ENCODE measurements at regions not wholly inside any gene's neighbourhood (a gene's known extent, or its start where the extent isn't known, plus 50 kb on each side); places are given as distances from the start of the nearest gene placed in this dataset.
"Not testable (repeated sequence)": the region's sequence is repeated elsewhere in the genome, so short reads cannot be mapped to it uniquely, and the experiment has no call there.

GRCh38 chr2:18074476-18074875 is 196.0 kb downstream of the KCNS3 start:
- no peak for DNase-seq

- DNase-seq: no peak
These were observed 195.1 kb downstream of the KCNS3 start for GRCh38 chr2:18073601-18074000.

DNA sequence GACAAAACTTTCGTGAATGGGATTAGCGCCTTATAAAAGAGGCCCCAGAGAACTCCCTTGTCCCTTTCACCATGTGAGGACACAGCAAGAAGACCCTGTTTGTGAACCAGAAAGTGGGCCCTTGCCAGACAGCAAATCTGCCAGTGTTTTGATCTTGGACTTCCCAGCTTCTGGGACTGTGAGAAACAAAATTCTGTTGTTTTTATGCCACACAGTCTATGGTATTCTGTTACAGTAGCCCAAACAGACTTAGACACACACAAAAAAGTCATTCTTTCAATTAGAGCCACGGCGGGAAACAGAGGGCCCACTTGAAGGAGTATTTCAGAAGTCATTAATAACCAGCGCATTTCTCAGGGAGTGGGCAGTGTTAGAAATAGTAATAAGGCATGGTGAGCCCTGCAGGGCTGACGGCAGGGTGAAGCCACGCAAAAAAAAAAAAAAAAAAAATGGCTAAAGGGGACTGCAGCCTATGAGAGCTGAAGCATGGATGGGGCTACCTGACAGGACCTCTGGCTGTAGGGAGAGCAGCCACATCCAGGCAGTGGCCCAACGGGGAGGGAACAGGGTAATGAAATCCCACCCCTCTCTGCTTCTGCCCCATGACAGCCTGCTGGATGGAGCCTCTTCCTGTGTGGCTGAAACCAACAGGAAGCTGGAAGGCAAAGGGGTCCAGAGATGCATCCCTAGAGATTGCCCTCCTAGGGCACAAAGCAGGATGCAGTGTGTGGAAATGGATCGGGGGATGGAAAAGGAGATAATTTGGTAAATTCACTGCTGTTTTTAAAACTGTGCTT is 189.3 kb downstream of the KCNS3 start:
- no peak for DNase-seq

- DNase-seq: no peak
These were observed 188.4 kb downstream of the KCNS3 start for GRCh38 chr2:18066894-18067293.

DNA sequence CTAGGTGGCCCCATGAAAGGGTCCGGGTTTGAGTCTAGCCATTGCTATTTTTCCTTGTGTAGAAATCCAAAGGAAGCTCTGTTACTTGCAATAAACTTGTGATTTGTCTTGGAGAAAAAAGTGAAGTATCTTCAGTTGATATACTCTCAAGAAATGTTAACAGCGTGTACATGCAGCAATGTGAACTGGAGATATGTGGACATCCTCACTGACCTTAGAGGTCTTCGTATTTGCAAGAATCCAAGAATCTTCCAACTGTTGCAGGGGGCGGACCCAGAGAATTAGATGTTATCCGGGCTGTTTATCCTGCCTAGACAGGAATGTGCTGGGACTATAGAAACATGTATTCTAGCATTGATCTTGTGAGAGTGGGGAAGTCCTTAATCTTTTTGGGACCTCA is 187.6 kb downstream of the KCNS3 start:
- no peak for DNase-seq

GRCh38 chr2:18065249-18065648 is 186.8 kb downstream of the KCNS3 start:
- no peak for DNase-seq

DNA sequence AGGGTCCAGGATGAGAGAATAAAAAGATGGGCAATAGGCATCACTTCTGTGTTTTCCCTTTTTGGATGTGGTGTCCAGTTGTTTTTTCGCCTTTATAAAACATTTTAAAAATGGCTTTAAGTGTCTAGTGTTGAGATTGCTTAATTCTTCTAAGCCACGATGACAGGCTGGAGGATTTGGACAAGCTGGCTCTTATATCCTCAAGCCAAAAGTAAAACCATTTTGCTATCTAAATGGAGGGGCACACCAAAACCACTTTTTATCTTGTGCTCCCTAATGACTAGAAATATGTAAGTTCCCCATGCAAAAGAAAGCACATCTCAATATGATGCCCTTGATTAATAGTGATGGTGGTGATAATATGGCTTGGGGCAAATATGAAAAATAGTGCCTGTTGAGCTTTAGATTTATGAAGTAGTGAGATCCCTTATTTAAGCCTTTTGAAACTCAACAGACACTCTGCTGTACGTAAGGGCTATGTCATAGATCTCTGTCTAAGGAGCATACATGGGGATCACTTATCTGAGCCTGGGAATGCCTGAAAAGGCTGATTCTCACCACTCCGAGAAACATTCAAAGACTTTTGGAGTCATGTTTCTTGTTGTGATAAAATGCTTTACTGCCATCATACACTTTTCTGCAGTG is 185.5 kb downstream of the KCNS3 start:
- DNase-seq: no peak

GRCh38 chr2:18062892-18063291 is 184.4 kb downstream of the KCNS3 start:
- no peak for DNase-seq

- DNase-seq: no peak
These were observed 183.2 kb downstream of the KCNS3 start for GRCh38 chr2:18061717-18062116.

DNA sequence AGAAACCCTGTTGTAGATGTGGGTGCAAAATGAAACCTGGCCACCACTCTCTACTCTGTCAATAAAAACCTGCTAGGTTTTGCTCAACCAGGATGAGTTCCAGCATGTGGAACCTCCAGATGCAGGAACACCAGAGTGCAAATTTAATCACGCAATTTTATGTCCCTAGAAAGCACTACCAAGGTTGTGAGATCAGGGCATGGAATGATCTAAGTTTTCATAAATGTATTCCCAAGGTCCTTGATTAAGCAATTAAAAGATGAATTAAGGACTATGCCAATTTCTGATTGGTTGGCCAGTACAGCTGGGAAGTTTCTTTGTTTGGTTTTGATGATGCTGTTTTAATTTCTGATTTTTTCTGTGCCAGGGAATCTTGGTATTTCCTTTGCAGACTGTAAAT is 179.2 kb downstream of the KCNS3 start:
- no peak for DNase-seq

DNA sequence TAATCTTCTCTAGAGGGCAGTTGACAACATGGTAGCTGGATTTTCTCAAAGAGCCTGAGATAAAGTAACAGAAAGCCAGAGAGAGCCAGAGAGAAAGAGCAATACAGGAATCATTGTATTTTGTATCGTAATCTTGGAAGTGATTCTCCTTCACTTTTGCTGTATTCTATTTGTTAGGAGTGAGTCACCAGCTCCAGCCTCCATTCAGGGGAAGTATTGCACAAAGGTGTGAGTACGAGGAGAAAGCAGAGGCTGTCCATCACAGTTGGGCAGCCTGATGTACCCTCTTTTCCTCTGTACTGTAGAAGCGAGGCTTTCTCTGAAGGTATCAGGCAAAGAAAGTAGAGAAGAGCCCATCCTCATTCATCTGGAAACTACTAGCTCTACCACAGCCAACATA is 176.8 kb downstream of the KCNS3 start:
- DNase-seq: no peak

GRCh38 chr2:18050001-18050400 is 171.5 kb downstream of the KCNS3 start:
- DNase-seq: no peak

DNA sequence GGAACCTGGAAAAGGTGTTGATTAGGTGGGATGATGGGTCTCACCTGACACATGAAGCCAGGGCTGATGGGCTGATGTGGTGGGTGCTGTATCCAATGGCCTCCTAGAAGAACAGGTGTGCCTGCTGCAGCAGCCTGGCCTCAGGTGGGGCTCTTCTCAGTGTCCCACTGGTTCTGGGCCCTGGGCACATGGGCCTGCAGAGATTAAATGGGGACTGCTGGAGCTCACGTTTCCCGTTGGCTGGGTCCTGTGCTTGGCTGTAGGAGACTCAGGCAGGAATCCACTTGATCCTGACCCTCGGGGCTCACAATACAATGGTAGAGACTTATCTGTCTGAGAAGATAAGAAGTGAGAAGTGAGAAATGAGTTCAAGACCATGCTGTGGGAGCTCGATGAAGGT is 170.9 kb downstream of the KCNS3 start:
- DNase-seq: no peak

DNA sequence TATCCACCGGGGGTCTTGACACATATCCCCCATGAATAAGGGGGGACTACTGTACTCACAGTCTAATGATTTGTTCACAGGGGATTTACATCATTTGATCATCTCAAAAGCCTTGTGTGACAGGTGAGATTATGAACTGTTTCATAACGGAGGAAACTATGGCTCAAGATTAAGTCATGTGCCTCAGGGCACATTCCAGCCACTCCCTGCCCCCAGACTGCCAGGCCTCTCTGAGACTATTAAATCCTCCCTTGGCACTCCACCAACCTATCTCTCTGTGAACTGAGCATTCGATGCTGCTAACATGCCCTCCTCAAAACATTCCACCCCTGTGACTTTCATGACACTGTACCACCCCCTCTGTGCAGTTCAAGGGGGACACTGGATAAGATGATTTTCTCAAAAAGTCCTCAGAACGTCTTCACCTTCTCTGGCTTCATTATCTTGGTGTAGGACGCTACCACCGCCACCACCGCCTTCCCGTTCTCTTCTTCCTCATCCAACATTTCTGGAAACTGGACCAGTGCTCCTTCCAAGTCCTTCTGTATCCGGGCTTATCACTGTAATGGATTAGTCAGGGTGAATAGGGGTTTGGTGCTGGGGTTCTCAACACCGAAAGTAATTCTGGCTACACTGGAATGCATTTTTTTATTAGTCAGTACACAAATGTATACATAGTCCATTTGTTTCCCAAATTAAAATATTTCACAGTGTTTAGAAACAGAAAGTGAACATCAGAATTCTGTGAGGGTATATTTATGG is 169.6 kb downstream of the KCNS3 start:
- DNase-seq: no peak

DNA sequence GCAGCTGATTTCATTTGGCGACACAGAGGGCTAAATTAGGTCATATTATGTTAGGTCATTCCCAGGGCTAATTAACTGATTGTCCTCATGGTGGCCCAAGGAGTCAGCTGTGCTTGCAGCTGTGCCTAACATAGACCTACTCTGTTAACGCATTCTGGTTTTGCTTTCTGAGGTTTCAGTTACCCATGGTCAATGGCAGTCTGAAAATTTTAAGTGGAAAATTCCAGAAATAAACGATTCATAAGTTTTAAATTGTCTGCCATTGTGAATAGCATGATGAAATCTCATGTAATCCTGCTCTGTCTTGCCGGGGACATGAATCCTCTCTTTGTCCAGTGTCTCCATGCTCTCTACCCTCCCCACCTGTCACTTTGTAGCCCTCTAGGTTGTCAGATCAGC is 168.7 kb downstream of the KCNS3 start:
- DNase-seq: no peak

- no peak for DNase-seq
These were observed 168.2 kb downstream of the KCNS3 start for GRCh38 chr2:18046558-18047212.

DNA sequence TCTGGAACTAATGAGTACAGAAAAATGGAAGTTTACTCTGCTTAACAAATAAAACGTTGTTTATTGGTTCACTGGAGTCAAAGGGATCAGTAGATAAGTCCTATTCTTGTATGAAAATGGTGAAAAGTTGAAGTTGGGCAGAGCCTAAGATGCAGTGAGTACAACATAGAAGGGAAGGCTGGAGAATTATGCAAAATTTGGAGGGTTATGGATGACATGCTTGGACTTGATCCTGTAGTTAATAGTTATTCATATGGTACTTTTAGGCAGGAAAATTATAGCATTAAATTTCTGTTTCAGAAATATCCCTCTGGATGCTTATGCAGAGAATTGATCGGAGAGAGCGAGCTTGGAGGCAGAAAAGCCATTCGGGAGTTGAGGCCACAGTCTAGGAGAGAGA is 167.6 kb downstream of the KCNS3 start:
- no peak for DNase-seq

GRCh38 chr2:18045230-18045629 is 166.8 kb downstream of the KCNS3 start:
- no peak for DNase-seq

GRCh38 chr2:18017381-18017780 is 138.9 kb downstream of the KCNS3 start:
- DNase-seq: not testable (repeated sequence)

- DNase-seq: no peak
These were observed 131.4 kb downstream of the KCNS3 start for GRCh38 chr2:18009891-18010290.

DNA sequence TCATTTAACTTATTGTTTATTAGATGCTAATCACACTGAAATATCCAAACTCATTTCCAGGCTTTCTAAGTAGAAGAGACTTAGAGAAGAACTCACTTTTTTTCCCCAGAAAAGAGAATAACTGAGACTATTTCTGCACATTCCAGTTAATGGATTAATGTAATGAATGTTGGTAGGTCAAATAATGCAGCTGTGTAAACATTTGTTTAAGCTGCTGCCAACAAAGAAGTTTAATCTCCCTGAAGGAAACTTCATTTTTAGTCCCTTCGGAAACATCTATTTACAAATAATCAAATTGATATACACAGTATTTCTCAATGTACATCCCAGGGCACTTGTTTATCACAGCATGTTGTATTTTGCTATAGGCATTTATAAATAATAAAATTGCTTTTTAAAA is 126.9 kb downstream of the KCNS3 start:
- no peak for DNase-seq

GRCh38 chr2:18001671-18002070 is 123.2 kb downstream of the KCNS3 start:
- no peak for DNase-seq

GRCh38 chr2:17996978-17997377 is 118.5 kb downstream of the KCNS3 start:
- no peak for DNase-seq
